GM12878 (cell line): ENCODE measurements at regions not wholly inside any gene's neighbourhood (a gene's known extent, or its start where the extent isn't known, plus 50 kb on each side); places are given as distances from the start of the nearest gene placed in this dataset.

Source experiments
- ATAC-seq: fragments of 200-7000 bp; cut with Tn5 transposase; 3 replicates; pipeline ENCODE4 v1.9.1; 2020; ENCODE audit warnings: mild to moderate bottlenecking, moderate library complexity
- BruUV-seq: library from RNA; stranded (reverse); fragments of 400-500 nt; replicated peaks from 2 replicates; lab custom pipeline; 2021; lab: Mats Ljungman, UMichigan
- CTCF ChIA-PET: fragments of 300-600 bp; sonication (Branson Sonifier 250); formaldehyde crosslinking; extraction: SDS; loops from one replicate; lab custom pipeline; 2021; ENCODE audit warnings: inconsistent platforms; lab: Yijun Ruan, JAX
- POLR2A ChIA-PET: fragments of 350-600 bp; formaldehyde crosslinking; extraction: SDS; loops from one replicate; lab custom pipeline; 2021; ENCODE audit warnings: inconsistent platforms; lab: Charles Lee
- RAD21 ChIA-PET: fragments of 300-600 bp; sonication (Branson Sonifier 250); formaldehyde crosslinking; loops from one replicate; lab custom pipeline; 2023; ENCODE audit warnings: antibody characterized with exemption; ENCODE audit not compliant: unreplicated experiment; lab: Charles Lee
- SMC1A ChIA-PET: fragments of 300-600 bp; sonication (Branson Sonifier 250); formaldehyde crosslinking; loops from one replicate; lab custom pipeline; 2023; ENCODE audit not compliant: unreplicated experiment, uncharacterized antibody; lab: Charles Lee
- DNase-seq: peaks from one replicate; pipeline ENCODE4 v3.0.0-alpha.2; 2011; ENCODE audit warnings: low read depth, low spot score
- FAIRE-seq: peaks from 3 replicates; lab custom pipeline; 2011; peaks lifted over from hg19 to GRCh38; lab: Jason Lieb, UNC
- H2AFZ ChIP-seq: 2 replicates; pipeline ENCODE4 v1.6.0; 2011; ENCODE audit warnings: low read depth, low read length, control low read depth; ENCODE audit not compliant: control insufficient read depth
- H3K27ac ChIP-seq: 2 replicates; pipeline ENCODE4 v1.5.1; 2011; ENCODE audit warnings: control low read depth; ENCODE audit not compliant: control insufficient read depth, insufficient read depth
- H3K27me3 ChIP-seq, 2 experiments: replicated peaks in 1 of 2; 2 replicates each; pipeline versions ENCODE4 v1.6.0 to v1.6.1; 2011; ENCODE audit warnings: low read length in 1 of 2; ENCODE audit not compliant: control insufficient read depth in 2 of 2, insufficient read depth in 2 of 2
- H3K36me3 ChIP-seq, 2 experiments: 2 replicates each; pipeline ENCODE4 v1.5.1; 2011; ENCODE audit warnings: low read length in 1 of 2; ENCODE audit not compliant: control insufficient read depth in 2 of 2, insufficient read depth in 2 of 2
- H3K4me1 ChIP-seq: 2 replicates; pipeline ENCODE4 v1.6.1; 2011; ENCODE audit warnings: mild to moderate bottlenecking, low read length, moderate library complexity, mixed read lengths; ENCODE audit not compliant: control insufficient read depth, insufficient read depth
- H3K4me2 ChIP-seq: 2 replicates; pipeline ENCODE4 v1.6.0; 2011; ENCODE audit warnings: control low read depth; ENCODE audit not compliant: control insufficient read depth, insufficient read depth
- H3K4me3 ChIP-seq: fragments of 200-600 bp; sonication (generic); 2 replicates; pipeline ENCODE4 v1.5.1; 2016
- H3K79me2 ChIP-seq: 2 replicates; pipeline ENCODE4 v1.6.0; 2011; ENCODE audit warnings: low read length; ENCODE audit not compliant: control insufficient read depth, insufficient read depth
- H3K9ac ChIP-seq: 2 replicates; pipeline ENCODE4 v1.8.0; 2011; ENCODE audit warnings: low read length, control low read depth, mixed read lengths; ENCODE audit not compliant: control insufficient read depth, insufficient read depth
- H3K9me3 ChIP-seq: replicated peaks from 3 replicates; pipeline ENCODE4 v1.5.1; 2011; ENCODE audit warnings: mild to moderate bottlenecking, low read length; ENCODE audit not compliant: control insufficient read depth, insufficient read depth
- H4K20me1 ChIP-seq: 2 replicates; pipeline ENCODE4 v1.6.0; 2011; ENCODE audit not compliant: control insufficient read depth, insufficient read depth
- CTCF ChIP-seq, 3 experiments: IDR thresholded peaks in 2 of 3; conservative IDR thresholded peaks in 1 of 3; 2 replicates each; pipeline ENCODE4 v1.5.1; 2011; ENCODE audit warnings: low read depth in 3 of 3, low read length in 3 of 3, mild to moderate bottlenecking in 3 of 3, control low read depth in 2 of 3, moderate library complexity in 2 of 3, inconsistent platforms in 1 of 3, mixed read lengths in 1 of 3; ENCODE audit not compliant: control insufficient read depth in 2 of 3, insufficient read depth in 1 of 3; ENCODE audit errors: extremely low read depth in 1 of 3
- NFIC ChIP-seq: IDR thresholded peaks from 2 replicates; pipeline ENCODE4 v1.6.1; 2012; ENCODE audit warnings: low read depth, mild to moderate bottlenecking, inconsistent platforms, low read length, moderate library complexity
- POLR2A ChIP-seq: IDR thresholded peaks from 2 replicates; pipeline ENCODE4 v1.6.1; 2011; ENCODE audit warnings: low read depth, mild to moderate bottlenecking, low read length
- WGBS: methylation state at CpG from one replicate; pipeline ENCODE4 v1.1.6; 2016; ENCODE audit warnings: low lambda C conversion rate; ENCODE audit not compliant: insufficient replicate concordance, insufficient coverage; ENCODE audit errors: missing lambda C conversion rate; 5-methylcytosine and 5-hydroxymethylcytosine counted together
- in situ Hi-C: fragments of 300-500 bp; cut with MboI; formaldehyde crosslinking; loops from 9 replicates; pipeline ENCODE4 v1.14.3; 2018; ENCODE audit warnings: mixed read lengths
- intact Hi-C: fragments of 100-400 bp; cut with micrococcal nuclease; formaldehyde crosslinking; loops from one replicate; pipeline ENCODE4 v1.14.2; 2022; ENCODE audit not compliant: unreplicated experiment

GRCh38 chr10:4650582-4650981 is 175.4 kb upstream of the AKR1E2 start:
- no peaks in the 10 kb centered on the region for H3K9me3 ChIP-seq
- BruUV-seq, result no TSS peak
- no peaks in the 10 kb centered on the region for H3K36me3 ChIP-seq
- H3K79me2 ChIP-seq, result no peaks in the 10 kb centered on the region
- in situ Hi-C loops (loop anchor here (10.0 kb wide), 1 partner anchor 1456 kb away; no protein-coding TSS in a partner anchor), intact Hi-C loops (loop anchor here (10.0 kb wide), 3 partner anchors 866 to 1256 kb away; partner anchors contain the start of gene KLF6)
- CTCF ChIA-PET, result no interaction called here
- no peak overlapping the region for H3K4me2 ChIP-seq
- H3K9ac ChIP-seq, result no peak overlapping the region
- RAD21 ChIA-PET, result no interaction called here
- WGBS, result 71% methylated on average over 6 of the region's 6 CpGs
- FAIRE-seq (no peak), DNase-seq (no peak), ATAC-seq (no peak)
- POLR2A ChIA-PET, result no interaction called here
- H3K4me1 ChIP-seq, result no peaks in the 10 kb centered on the region
- no peaks in the 10 kb centered on the region; a peak in 1 of 4 replicates for H3K27me3 ChIP-seq
- H3K4me3 ChIP-seq, result no peak overlapping the region
- H3K27ac ChIP-seq, result no peak overlapping the region
- H4K20me1 ChIP-seq, result no peaks in the 10 kb centered on the region
- no peak for TF ChIP-seq POLR2A
- 0 out of 6 replicates have a peak, but pooled peaks of 1 of the 3 experiments have one; percentile 7 for TF ChIP-seq CTCF (IDR thresholded peaks at IDR 0.05 in 2 of 3, conservative IDR thresholded peaks at IDR 0.05 in 1 of 3; ENCODE audit: control insufficient read depth in 2 of 3, extremely low read depth in 1 of 3, insufficient read depth in 1 of 3, low read depth in 3 of 3, low read length in 3 of 3)
- SMC1A ChIA-PET, result no interaction called here
- H2AFZ ChIP-seq, result no peak overlapping the region

- no peak for FAIRE-seq
- H3K9me3 ChIP-seq, result no peaks in the 10 kb centered on the region
- in situ Hi-C loops, result loop anchor here (10.0 kb wide), 1 partner anchor 1455 kb away; no protein-coding TSS in a partner anchor
- BruUV-seq, result no TSS peak
- H3K4me2 ChIP-seq, result no peak overlapping the region
- H4K20me1 ChIP-seq, result no peaks in the 10 kb centered on the region
- DNase-seq, result no peak
- no peak overlapping the region for H2AFZ ChIP-seq
- POLR2A ChIA-PET, result no interaction called here
- SMC1A ChIA-PET, result no interaction called here
- RAD21 ChIA-PET, result no interaction called here
- ATAC-seq, result no peak
- CTCF ChIA-PET, result no interaction called here
- H3K4me3 ChIP-seq, result no peak overlapping the region
- intact Hi-C loops, result loop anchor here (10.0 kb wide), 3 partner anchors 865 to 1255 kb away; partner anchors contain the start of gene KLF6
- 43% methylated on average over 3 of the region's 3 CpGs for WGBS
- TF ChIP-seq NFIC, result no peak
- TF ChIP-seq, all 136 proteins: peak for 0
- Histone ChIP-seq H3K27me3 (no peaks in the 10 kb centered on the region; a peak in 1 of 4 replicates), H3K79me2 (no peaks in the 10 kb centered on the region), H3K36me3 (no peaks in the 10 kb centered on the region), H3K9ac (no peak overlapping the region), H3K27ac (no peak overlapping the region), H3K4me1 (no peaks in the 10 kb centered on the region)
Observed at GRCh38 chr10:4649886-4650508, 176.0 kb upstream of the AKR1E2 start.
